IPS DF 4.7 (cell line): ENCODE measurements at regions not wholly inside any gene's neighbourhood (a gene's known extent, or its start where the extent isn't known, plus 50 kb on each side); places are given as distances from the start of the nearest gene placed in this dataset.
A peak's percentile ranks its signal among the peaks of the same experiment; 100 is the strongest.
"Not testable (repeated sequence)": the region's sequence is repeated elsewhere in the genome, so short reads cannot be mapped to it uniquely, and the experiment has no call there.

Experiments used
- DNase-seq: peaks from one replicate; pipeline ENCODE4 v3.0.0-alpha.2; 2013; ENCODE audit warnings: low spot score; ENCODE audit errors: extremely low read depth

DNA sequence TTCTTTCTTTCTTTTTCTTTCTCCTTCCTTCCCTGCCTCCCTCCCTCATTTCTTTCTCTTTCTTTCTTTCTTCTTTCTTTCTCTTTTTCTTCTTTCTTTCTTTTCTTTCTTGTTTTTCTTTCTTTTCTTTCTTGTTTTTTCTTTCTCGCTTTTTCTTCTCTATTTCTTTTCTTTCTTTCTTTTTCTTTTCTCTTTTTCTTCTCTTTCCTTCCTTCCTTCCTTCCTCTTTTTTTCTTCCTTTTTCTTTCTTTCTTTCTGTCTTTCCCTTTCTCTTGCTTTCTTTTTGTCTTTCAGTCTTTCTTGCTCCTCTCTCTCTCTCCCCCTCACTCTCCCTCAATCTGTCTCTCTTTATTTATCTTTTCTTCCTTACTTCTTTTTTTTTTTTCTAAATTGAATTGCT is 472.0 kb upstream of the CHRM3 start:
- no peak for DNase-seq

DNA sequence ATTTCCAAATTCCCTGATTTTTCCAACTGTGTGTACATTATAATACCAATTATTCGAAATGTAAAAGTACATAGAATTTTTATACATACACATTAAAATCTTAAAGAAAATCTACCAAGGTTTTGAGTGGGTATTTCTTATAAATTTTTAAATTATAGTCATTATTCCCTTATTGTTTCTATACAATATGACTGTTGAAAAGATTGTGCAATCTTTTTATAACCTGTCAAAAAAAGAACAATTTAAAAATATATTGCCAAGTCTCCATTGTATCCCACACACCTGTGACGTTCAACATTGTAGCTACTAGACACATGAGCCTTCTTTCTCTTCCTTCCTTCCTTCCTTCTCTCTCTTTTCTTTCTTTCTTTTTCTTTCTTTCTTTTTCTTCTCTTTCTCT is 473.2 kb upstream of the CHRM3 start:
- DNase-seq: no peak

DNA sequence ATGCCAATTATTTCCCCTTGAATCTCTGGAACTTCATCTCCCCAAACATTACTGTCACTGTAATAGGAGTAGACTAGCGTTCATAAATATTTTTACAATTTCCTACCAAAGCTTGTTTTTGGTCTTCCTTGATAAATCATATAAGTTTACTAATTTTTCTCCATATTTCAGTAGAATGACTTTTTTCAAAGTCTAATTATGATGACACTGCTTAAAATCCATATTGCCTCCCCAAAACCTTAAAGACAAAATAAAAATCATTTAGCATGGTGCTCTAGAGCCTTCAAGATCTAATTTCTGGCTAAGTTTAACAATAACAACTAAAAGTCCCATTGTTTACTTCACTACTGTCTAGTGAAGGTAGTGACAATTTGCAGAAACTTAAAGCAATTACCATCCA is 474.2 kb upstream of the CHRM3 start:
- no peak for DNase-seq

DNA sequence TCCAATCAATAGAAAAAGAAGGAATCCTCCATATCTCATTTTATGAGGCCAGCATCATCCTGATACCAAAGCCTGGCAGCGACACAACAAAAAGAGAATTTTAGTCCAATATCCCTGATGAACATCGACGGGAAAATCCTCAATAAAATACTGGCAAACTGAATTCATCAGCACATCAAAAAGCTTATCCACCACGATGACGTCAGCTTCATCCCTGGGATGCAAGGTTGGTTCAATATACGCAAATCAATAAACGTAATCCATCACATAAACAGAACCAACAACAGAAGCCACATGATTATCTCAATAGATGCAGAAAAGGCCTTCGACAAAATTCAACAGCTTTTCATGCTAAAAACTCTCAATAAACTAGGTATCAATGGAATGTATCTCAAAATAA is 483.6 kb upstream of the CHRM3 start:
- DNase-seq: not testable (repeated sequence)

DNA sequence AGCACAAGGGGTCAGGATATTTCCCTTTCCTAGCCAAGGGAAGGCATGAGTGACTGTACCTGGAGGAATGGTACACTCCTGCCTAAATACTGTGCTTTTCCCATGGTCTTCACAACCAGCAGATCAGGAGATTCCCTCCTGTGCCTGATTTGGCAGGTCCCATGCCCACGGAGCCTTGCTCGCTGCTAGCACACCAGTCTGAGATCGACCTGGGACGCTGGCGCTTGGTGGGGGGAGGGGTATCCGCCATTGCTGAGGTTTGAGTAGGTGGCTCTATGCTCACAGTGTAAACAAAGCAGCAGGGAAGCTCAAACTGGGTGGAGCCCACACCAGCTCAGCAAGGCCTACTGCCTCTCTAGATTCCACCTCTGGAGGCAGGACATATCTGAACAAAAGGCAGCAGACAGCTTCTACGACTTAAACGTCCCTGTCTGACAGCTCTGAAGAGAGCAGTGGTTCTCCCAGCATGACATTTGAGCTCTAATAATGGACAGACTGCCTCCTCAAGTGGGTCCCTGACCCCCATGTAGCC is 486.0 kb upstream of the CHRM3 start:
- DNase-seq: no peak

DNA sequence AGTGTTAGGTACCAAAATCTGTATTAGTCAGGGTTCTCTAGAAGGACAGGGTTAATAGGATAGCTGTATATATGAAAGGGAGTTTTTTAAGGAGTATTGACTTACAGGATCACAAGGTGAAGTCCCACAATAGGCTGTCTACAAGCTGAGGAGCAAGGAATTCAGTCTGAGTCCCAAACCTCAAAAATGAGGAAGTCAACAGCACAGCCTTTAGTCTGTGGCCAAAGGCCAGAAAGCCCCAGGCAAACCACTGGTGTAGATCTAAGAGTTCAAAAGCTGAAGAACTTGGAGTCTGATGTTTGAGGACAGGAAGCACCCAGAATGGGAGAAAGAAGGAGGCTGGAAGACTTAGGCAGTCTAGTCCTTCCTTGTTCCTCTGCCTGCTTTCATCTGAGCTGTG is 487.5 kb upstream of the CHRM3 start:
- DNase-seq: no peak

DNA sequence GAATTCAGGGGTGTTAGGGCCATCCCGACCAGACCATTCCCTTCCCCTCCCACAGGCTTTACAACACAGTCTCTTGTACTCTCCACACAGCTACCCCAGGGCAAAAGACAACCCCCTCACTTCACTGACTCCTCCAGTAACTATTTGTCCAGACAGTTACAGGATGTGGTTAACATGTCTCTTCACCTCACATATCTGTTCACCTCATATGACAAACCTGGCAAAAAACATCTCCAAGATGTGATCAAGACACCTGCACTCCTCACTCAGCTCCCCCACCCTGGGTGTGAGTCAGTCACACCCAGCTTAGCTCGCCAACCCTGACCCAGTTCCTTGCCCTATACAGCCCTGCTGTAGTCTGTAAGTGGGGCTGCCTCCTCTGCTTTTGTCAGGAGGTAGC is 490.5 kb upstream of the CHRM3 start:
- no peak for DNase-seq

DNA sequence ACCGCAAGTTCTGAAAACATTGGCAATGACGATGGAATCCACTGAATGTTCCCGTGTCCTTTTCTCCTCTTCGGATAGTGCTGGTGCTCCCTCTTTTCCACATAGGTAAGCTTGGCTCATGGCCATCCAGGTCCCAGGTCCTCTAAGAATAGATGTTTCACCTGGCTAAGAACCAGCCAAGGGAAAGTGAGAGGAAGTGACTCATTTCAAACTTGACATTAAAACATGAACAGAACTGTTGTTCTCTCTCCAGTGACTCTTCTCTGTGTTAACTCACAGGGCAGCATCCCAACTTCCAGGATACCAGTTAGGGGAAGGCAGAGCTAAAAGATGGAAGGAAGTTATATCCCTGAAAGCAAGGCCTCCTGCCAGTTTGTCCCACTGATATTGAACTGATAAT is 493.8 kb upstream of the CHRM3 start:
- DNase-seq: no peak

DNA sequence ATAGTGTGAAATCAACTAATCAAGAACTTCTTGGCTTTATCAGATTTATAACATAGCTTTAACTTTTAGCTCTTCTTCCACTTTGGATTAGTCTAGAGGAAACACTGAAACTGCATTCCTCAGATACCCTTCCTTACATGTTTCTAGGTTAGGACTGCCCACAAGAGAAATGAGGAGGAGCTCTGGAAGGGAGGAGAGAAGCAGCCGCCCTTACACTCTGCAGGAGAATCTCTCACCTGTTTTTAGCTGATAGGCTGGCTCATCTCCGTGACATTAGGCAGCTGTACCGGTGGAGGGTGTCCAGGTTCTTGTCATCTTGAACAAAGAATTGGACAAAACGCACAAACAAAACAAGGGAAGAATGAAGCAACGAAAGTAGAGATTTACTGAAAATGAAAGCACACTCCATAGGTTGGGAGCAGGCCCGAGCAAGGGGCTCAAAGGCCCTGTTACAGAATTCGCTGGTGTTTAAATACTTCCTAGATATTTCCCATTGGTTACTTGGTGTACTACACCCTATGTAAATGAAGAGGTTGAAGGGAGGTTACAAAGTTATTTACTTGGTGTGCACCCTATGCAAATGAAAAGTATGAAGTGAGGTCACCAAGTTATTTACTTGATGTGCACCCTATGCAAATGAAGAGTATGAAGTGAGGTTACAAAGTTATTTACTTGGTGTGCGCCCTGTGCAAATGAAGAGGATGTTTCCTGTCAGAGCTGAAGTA is 524.9 kb upstream of the CHRM3 start:
- no peak for DNase-seq

DNA sequence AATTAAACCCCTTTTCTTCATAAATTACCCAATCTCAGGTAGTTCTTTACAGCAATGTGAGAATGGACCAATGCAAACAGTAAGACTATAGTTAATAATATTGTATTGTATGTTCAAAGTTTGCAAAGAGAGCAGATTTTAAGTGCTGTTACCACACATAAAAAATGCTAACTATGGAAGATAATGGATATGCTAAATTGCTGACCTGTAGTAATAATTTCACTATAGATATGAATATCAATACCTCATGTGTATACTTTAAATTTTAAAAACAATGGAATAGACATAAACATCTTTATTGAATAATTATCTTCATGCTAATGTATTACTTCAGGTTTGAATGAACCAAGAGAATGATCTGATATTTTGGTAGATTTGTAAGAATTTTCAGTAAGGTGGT is 552.4 kb upstream of the CHRM3 start:
- no peak for DNase-seq

DNA sequence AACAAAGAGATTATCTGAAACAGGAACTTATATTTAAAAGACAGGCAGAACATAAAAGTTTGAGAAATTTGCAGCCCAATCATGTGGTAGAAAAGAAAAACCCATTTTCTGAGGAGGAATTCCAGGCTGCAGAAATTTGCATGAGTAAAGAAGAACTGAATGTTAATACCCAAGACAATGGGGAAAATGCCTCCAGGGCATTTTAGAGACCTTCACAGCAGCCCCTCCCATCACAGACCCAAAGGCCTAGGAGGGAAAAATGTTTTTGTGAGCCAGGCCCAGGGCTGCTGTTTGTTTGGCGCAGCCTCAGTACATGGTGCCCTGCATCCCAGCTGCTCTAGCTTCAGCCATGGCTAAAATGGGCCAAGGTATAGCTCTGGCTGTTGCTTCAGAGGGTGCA is 554.3 kb upstream of the CHRM3 start:
- DNase-seq: peak; percentile 16

DNA sequence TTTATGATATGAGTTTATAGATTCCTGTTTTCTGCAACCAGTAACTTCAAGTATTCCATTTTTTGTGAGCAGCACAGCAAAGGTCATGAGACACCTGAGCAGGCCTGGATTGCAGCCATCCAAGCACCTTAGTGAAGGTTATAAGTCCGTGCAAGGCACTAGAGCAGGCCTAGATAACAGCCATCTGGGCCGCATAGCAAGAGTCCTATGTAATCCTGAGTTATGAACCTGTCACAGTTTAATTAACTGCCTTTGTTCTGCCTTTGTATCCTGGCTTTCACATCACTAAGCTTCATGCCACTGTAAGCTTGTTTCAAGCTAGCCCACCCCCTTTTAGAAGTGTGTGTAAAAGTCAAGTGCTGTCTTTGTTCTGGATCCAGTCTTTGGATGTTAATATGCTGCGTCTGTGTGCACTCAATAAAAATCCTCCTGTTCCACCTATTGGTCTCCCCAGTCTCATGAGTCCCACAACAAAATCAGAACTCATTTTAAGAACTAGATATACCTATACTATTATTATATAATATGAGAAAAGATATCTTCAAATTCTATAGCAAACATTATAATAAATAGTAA is 556.2 kb upstream of the CHRM3 start:
- no peak for DNase-seq

DNA sequence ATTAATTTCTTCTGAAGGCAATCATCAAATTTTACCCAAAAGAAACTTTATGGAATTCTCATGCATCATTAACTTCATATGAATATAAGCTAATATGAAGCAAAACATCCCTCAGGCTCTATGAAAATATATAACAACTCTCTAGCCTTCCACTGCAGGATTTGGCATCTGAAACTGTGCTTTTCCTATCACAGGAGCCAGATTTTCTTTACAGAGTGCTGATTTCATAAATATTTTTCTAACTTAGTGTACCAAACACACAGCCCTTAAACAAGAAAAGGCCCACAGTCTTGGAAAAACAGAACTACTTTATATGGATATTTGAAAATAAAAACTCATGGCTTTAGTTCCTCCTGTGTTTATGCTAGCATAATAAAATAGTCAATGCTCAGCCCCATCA is 559.5 kb upstream of the CHRM3 start:
- no peak for DNase-seq

DNA sequence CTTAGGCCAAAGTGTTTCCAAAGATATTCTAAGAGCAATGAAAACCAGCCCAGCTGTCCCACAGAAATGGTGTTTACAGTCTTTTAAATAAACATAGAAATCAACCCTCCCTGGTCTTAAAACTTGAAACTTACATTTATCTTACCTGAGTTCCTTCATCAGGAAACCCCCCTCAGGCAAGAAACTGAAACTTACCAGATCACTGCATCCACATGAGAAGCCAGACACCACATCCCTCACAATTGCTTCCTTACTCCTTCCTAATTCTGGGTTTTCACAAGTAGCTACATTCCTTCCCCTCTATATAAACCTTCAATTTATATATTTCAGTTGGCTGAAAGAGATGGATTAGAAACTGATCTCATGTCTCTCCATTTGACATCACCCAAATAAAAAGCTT is 563.0 kb upstream of the CHRM3 start:
- DNase-seq: no peak

DNA sequence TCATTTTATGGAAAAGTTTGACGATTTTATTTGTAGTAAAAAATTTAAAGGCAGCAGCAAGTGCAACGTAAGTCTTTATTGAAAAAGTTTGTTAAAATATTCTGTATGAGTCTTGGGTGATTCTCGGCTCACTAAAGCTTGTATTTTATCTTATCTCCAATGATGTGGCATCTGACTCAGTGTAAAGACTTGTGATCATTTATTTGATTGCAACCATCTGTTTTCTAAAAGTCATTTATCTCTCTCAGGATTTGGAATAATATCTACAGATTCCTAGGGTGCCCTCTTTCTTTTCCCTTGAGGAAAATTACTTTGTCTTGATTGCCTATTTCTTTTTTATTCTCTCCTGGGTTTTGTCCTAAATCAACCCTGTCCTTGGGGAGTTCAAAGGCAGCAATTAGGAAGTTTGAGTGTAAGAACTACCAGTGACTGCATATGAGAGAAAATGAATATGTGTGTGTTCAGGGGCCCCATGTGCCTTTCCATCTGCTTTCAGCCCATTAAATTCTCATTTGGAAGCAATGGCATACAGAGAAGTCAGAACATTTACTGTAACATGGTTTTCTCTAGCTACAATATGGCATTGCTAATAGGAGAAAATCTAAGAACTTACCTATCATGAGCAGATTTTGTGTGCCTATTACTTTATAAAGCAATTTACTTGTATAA is 575.0 kb upstream of the CHRM3 start:
- no peak for DNase-seq

DNA sequence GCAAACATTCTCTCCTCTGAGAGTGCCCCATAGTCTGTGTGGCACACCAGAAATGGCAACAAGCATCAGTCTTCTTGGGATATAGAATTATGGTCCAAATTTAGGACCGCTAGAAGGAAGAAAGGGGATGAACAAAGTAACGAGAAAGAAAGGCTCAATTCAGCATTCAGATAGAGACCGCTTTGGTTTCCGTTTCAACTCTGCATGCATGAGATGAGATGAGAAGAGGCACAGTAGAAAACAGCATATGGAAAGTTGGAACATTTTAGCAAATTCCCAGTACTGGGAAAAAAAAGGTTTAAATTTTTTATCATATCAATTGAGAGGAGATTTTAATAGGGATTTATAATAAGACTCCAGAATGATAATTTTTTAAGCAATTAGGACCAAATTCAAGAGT is 595.5 kb upstream of the CHRM3 start:
- DNase-seq: no peak

DNA sequence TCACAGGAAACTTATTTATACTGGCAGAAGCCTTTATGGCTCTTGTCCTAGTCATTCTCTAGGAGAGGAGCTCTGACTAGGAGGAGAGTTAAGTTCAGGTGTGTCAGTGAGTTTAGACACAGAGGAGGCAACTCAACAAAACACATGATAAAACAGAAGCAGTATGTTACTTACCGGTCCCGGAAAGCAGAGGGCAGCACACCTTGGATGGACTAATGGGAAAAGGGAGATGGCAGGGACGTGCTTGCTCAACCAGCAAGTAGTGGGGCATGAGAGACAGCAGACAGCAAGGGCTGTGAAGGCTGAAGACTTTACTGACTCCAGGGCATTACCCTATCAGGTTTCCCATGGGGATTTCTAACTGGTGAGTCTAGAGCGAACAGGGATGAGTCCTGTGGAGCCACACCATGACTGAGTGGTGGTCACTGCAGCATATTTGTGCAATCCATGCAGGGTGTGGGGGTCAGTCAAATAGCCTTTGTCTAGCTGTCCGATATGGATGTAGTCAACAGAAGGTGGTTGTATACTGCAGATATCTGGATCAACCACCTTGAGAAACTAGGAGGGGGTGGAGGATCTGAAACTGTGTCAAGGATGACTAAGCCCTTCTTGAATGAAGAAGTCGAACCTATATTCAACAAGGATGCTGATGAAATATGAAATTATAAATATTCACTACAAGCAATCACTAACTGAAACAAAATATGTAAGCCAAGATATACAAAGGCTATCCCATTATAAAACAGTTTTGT is 596.3 kb upstream of the CHRM3 start:
- DNase-seq: peak; percentile 16

DNA sequence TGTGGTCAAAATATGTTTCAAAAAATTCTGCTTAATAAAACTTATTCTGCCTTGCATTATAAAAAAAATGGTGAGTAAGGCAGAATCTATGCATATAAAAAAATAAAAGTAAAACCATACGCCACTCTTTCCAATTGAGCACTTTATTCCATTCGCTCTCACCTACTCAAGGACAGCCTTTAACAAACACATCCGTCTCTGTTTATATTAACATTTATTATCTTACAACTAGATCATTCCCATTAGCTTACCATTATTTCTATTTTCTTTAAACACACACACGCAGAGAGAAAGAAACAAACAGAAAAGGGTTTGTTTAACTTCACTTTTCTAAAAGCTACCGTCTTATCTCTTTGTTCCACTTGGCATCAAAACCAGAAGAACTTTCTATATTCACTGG is 598.9 kb upstream of the CHRM3 start:
- DNase-seq: no peak

DNA sequence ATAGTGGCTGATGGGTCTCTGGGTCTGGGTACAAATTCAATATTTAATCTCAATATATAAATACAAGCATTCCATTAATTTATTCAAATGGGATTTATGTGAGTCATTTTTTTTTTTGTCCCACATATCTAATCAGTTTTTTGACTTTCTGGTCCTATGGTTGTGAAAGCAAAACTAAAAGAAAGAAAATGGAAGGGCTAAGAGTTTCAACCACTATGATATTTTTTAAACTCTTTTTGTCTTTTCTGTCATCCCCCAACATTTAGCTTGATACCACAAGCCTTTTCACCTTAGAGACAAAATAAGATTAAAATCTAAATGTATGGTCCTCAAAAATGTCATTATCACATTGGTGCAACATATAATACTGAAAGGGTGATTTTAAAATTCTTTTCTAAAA is 602.7 kb upstream of the CHRM3 start:
- DNase-seq: no peak

DNA sequence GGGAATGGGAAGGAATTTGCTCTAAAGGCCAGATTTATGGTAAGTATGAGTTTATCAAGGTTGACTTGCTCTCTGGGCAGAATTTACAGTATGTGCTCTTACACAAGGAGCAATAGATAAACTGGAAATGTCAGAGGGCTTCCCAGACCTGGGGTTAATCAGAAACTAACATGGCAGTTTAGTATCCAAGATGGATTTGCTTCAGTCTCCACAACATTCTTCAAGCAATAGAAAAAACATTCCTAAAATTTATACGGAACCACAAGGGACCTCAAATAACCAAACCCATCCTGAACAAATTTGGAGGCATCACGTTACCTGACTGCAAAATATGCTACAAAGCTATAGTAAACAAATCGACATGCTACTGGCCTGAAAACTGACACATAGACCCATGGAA is 606.7 kb upstream of the CHRM3 start:
- DNase-seq: no peak

DNA sequence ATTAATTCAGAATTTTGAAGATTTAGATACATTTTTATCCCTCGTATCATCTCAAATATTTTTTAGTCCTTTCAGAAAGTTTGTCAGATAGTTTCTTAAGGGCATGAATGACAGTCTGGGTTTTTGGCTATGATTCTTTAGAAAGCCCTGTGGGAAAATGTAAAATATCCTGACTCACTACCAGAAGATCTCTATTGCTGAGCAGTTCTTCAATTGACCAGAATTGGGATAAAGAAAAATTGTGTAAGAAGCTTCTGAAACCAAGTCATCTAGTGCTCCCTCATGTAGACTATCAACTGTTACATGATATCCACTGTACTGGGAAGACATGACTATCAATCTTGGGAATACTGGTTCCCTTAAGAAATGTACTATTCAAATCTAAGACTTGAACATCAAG is 608.3 kb upstream of the CHRM3 start:
- DNase-seq: no peak

DNA sequence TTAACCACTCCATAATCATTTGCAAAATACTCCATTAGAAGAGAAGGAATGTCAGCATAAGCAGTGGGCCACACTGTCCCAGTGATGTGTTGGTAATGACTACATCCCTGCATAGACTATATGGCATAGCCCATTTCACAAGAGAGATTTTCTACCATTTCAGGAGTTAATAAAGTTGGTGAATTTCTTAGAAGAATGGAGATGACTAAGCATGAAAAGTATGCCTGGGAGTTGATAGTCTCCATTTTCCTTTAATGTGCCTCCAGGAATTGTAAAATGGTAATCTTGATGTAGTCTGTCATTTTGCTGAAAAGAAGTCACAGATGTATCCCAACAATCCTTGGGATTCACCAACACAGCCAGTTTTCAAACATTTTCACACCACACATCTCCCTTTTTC is 608.8 kb upstream of the CHRM3 start:
- no peak for DNase-seq
